Activated CD8-positive, alpha-beta T cell treated with anti-CD3 and anti-CD28 coated beads for 36 hours (primary cell): ENCODE measurements at regions not wholly inside any gene's neighbourhood (a gene's known extent, or its start where the extent isn't known, plus 50 kb on each side); places are given as distances from the start of the nearest gene placed in this dataset.

ENCODE experiments used
- ATAC-seq: fragments of 200-7000 bp; cut with Tn5 transposase; one replicate; pipeline ENCODE4 v1.10.0; 2021; ENCODE audit warnings: mild to moderate bottlenecking, moderate library complexity
- CTCF ChIA-PET: fragments of 350-600 bp; sonication (Branson Sonifier 250); formaldehyde crosslinking; loops from one replicate; lab custom pipeline; 2021; ENCODE audit warnings: antibody characterized with exemption; lab: Charles Lee
- POLR2A ChIA-PET: fragments of 350-600 bp; sonication (Branson Sonifier 250); formaldehyde crosslinking; loops from one replicate; lab custom pipeline; 2021; ENCODE audit warnings: antibody characterized with exemption; lab: Charles Lee
- DNase-seq: peaks from one replicate; pipeline ENCODE4 v3.0.0-alpha.2; 2020
- H3K27ac Mint-ChIP-seq: one replicate; pipeline ENCODE4 v1.8.0; 2021; ENCODE audit warnings: mild to moderate bottlenecking, mixed read lengths
- H3K27me3 Mint-ChIP-seq: one replicate; pipeline ENCODE4 v1.8.0; 2021; ENCODE audit warnings: mixed read lengths
- H3K36me3 Mint-ChIP-seq: one replicate; pipeline ENCODE4 v1.8.0; 2021; ENCODE audit warnings: low read depth, mixed read lengths
- H3K4me1 Mint-ChIP-seq: one replicate; pipeline ENCODE4 v1.8.0; 2021; ENCODE audit warnings: low read depth, mixed read lengths
- H3K4me3 Mint-ChIP-seq: one replicate; pipeline ENCODE4 v1.8.0; 2021; ENCODE audit warnings: mild to moderate bottlenecking, moderate library complexity, mixed read lengths
- H3K9me3 Mint-ChIP-seq: one replicate; pipeline ENCODE4 v1.8.0; 2021; ENCODE audit warnings: mixed read lengths
- intact Hi-C: fragments of 100-400 bp; cut with micrococcal nuclease; formaldehyde crosslinking; loops from one replicate; pipeline ENCODE4 v1.10.0; 2022
- TF ChIP-seq, protein P1 (sequence below): fragments of 200-600 bp; IDR thresholded peaks from one replicate; pipeline ENCODE4 v1.8.0; 2022; ENCODE audit warnings: antibody characterized with exemption, mild to moderate bottlenecking

GRCh38 chr6:81844686-81845085 is 92.2 kb upstream of the TENT5A start:
- no peaks in the 10 kb centered on the region for H3K36me3 Mint-ChIP-seq

DNA sequence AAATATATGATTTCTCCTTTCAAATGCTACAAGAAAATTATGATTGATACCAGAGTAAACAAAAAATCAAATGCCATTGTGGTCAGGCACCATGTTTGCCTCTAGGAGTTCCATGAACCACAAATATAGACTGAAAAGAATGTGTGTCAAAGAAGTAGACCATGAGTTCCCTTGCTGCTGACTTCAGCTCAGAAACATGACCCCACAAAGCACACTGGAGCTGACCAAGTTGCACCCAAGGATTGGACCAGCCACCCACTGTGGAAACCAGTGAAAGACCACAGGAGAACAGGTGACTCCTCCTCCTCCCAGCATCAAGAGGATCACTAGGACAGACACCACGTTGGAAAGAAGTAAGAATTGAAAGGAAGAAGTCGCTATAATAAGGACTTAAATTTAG is 90.8 kb upstream of the TENT5A start:
- Mint-ChIP-seq H3K4me1 (no peaks in the 10 kb centered on the region), H3K27me3 (no peaks in the 10 kb centered on the region), H3K27ac (no peak overlapping the region), H3K36me3 (no peaks in the 10 kb centered on the region), H3K9me3 (no peaks in the 10 kb centered on the region), H3K4me3 (no peak overlapping the region)
- DNase-seq (no peak), ATAC-seq (no peak)
- TF ChIP-seq, protein P1, sequence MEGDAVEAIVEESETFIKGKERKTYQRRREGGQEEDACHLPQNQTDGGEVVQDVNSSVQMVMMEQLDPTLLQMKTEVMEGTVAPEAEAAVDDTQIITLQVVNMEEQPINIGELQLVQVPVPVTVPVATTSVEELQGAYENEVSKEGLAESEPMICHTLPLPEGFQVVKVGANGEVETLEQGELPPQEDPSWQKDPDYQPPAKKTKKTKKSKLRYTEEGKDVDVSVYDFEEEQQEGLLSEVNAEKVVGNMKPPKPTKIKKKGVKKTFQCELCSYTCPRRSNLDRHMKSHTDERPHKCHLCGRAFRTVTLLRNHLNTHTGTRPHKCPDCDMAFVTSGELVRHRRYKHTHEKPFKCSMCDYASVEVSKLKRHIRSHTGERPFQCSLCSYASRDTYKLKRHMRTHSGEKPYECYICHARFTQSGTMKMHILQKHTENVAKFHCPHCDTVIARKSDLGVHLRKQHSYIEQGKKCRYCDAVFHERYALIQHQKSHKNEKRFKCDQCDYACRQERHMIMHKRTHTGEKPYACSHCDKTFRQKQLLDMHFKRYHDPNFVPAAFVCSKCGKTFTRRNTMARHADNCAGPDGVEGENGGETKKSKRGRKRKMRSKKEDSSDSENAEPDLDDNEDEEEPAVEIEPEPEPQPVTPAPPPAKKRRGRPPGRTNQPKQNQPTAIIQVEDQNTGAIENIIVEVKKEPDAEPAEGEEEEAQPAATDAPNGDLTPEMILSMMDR, result no peak
- intact Hi-C loops, result no loop called here
- ChIA-PET POLR2A (no interaction called here), CTCF (no interaction called here)

More at GRCh38 chr6:81844686-81845085, 92.2 kb upstream of the TENT5A start:
- H3K4me1 Mint-ChIP-seq, result no peaks in the 10 kb centered on the region
- CTCF ChIA-PET, result no interaction called here
- no peak overlapping the region for H3K4me3 Mint-ChIP-seq
- no peaks in the 10 kb centered on the region for H3K27me3 Mint-ChIP-seq
- no peaks in the 10 kb centered on the region for H3K9me3 Mint-ChIP-seq
- DNase-seq, result no peak
- intact Hi-C loops, result no loop called here
- POLR2A ChIA-PET, result no interaction called here
- H3K27ac Mint-ChIP-seq, result no peak overlapping the region
- no peak for ATAC-seq
- TF ChIP-seq, protein P1, result no peak

DNA sequence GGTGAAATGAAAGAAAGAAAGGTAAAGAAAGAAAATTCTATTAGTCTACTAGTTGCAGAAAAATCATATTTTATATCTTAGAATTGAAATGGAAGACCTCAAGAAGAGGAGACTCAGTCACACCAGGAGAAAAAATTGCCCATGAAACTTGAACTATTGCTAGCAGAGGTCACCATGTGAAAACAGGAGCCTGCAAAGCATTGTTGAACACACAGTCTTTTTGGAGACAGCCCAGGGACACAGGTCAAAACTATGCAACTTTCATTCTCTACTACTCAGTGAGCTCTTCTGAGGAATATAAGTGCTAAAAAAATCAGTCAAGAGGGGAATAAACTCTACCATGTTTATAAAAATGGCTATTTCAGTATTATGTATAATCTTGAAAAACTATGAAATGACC is 89.8 kb upstream of the TENT5A start:
- H3K4me1 Mint-ChIP-seq, result no peaks in the 10 kb centered on the region
- H3K27me3 Mint-ChIP-seq, result peaks cover 1% of the 10 kb centered on the region
- TF ChIP-seq, protein P1, result no peak
- H3K27ac Mint-ChIP-seq, result no peak overlapping the region
- DNase-seq (no peak), ATAC-seq (no peak)
- ChIA-PET POLR2A (no interaction called here), CTCF (no interaction called here)
- no peak overlapping the region for H3K4me3 Mint-ChIP-seq
- H3K9me3 Mint-ChIP-seq, result no peaks in the 10 kb centered on the region
- intact Hi-C loops, result no loop called here
- no peaks in the 10 kb centered on the region for H3K36me3 Mint-ChIP-seq

GRCh38 chr6:81838724-81839426 is 86.4 kb upstream of the TENT5A start:
- CTCF ChIA-PET, result interaction anchor here (1.0 kb wide), 1 partner anchor 9 kb away, joined by 3 read pairs; no protein-coding TSS in a partner anchor
- Mint-ChIP-seq H3K27ac (no peak overlapping the region), H3K9me3 (no peaks in the 10 kb centered on the region), H3K4me1 (no peaks in the 10 kb centered on the region), H3K27me3 (peaks cover 2% of the 10 kb centered on the region), H3K36me3 (no peaks in the 10 kb centered on the region), H3K4me3 (no peak overlapping the region)
- no peak for DNase-seq
- POLR2A ChIA-PET, result no interaction called here
- TF ChIP-seq, protein P1, result peak; percentile 22
- no peak for ATAC-seq
- intact Hi-C loops, result no loop called here

DNA sequence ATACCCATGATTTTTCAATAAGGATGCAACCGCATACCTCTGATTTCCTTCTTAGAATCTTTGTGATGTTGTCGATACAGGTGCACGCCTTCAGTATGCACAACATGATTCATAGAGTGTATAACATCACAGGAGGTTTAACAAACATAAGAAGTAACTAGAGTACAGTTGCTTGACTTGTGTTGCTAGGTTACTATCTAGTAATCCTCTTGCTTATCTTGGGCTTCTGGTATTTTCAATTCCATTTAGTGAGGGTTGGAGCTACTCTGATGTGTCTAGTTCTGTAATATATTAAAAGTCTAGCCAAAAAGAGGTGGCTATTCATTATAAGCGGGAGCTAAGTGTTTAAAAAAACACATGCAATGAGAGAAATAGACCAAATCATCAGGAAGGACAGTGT is 85.5 kb upstream of the TENT5A start:
- ChIA-PET CTCF (no interaction called here), POLR2A (no interaction called here)
- H3K27me3 Mint-ChIP-seq, result peaks cover 2% of the 10 kb centered on the region
- DNase-seq (no peak), ATAC-seq (no peak)
- H3K4me1 Mint-ChIP-seq, result no peaks in the 10 kb centered on the region
- no peaks in the 10 kb centered on the region for H3K36me3 Mint-ChIP-seq
- intact Hi-C loops, result no loop called here
- no peak overlapping the region for H3K27ac Mint-ChIP-seq
- TF ChIP-seq, protein P1, result no peak
- H3K4me3 Mint-ChIP-seq, result no peak overlapping the region
- no peaks in the 10 kb centered on the region for H3K9me3 Mint-ChIP-seq
